ENCODE measurements at regions not wholly inside any gene's neighbourhood (a gene's known extent, or its start where the extent isn't known, plus 50 kb on each side); places are given as distances from the start of the nearest gene placed in this dataset.

DNA sequence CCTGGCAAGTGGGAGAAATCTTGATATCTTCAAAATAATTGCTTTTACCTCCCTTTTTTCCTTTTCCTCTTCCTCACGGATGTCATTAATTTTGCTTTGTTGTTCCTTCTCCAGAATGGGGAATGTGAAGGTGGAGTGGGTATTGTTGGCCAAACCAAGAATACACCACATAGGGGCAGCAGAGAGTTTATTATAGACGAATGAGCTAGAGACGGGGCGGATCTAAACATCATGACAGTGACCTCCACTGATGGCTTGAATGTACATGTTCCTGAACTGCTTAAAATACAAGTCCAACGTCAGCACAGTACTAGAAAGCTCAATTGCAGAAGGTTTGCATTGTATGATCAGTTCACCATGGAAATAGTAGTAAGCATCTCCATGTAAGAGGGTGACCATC is 122.3 kb upstream of the SNX19 start:
- no peak for TF ChIP-seq POLR2A (IDR thresholded peaks at IDR 0.05; ENCODE audit: low read depth)
- no peak for TF ChIP-seq CTCF (IDR thresholded peaks at IDR 0.05)
